Upper lobe of left lung (tissue), 6 donors: ENCODE measurements at regions not wholly inside any gene's neighbourhood (a gene's known extent, or its start where the extent isn't known, plus 50 kb on each side); places are given as distances from the start of the nearest gene placed in this dataset.

Experiments
- ATAC-seq, 2 donors: fragments of 200-7000 bp; cut with Tn5 transposase; one replicate each; pipeline ENCODE4 v1.9.1; 2022; ENCODE audit warnings: mild to moderate bottlenecking in 2 of 2, moderate library complexity in 2 of 2; ENCODE audit not compliant: low FRiP score in 2 of 2
- DNase-seq, 2 donors: peaks; one replicate each; pipeline ENCODE4 v3.0.0-alpha.2; 2019 to 2020
- H3K27ac ChIP-seq, 4 donors: fragments of 200-600 bp; sonication (generic); one replicate each; pipeline ENCODE4 v1.5.1; 2016 to 2019
- H3K27me3 ChIP-seq, 4 donors: fragments of 200-600 bp; sonication (generic); one replicate each; pipeline ENCODE4 v1.5.1; 2017 to 2019
- H3K36me3 ChIP-seq, 4 donors: fragments of 200-600 bp; sonication (generic); one replicate each; pipeline ENCODE4 v1.5.1; 2016 to 2019
- H3K4me1 ChIP-seq, 4 donors: fragments of 200-600 bp; sonication (generic); one replicate each; pipeline ENCODE4 v1.5.1; 2018 to 2019
- H3K4me3 ChIP-seq, 4 donors: fragments of 200-600 bp; sonication (generic); one replicate each; pipeline ENCODE4 v1.5.1; 2017 to 2019; ENCODE audit warnings: mild to moderate bottlenecking in 2 of 4, moderate library complexity in 1 of 4
- H3K9me3 ChIP-seq, 4 donors: fragments of 200-600 bp; sonication (generic); one replicate each; pipeline ENCODE4 v1.5.1; 2018 to 2019
- CTCF ChIP-seq, 6 experiments: fragments of 450-650 bp in 4 of 6; fragments of 200-600 bp in 2 of 6; sonication (generic) in 2 of 6; IDR thresholded peaks; one replicate each; pipeline ENCODE4 v1.5.1; 2016 to 2019; ENCODE audit warnings: antibody characterized with exemption in 6 of 6
- EP300 ChIP-seq, 4 donors: sonication (generic); formaldehyde crosslinking; IDR thresholded peaks; one replicate each; pipeline ENCODE4 v1.5.1; 2017; ENCODE audit warnings: antibody characterized with exemption in 4 of 4, control low read depth in 2 of 4
- POLR2A ChIP-seq, 4 donors: fragments of 450-650 bp; IDR thresholded peaks; one replicate each; pipeline ENCODE4 v1.5.1; 2016 to 2017; ENCODE audit warnings: antibody characterized with exemption in 4 of 4, mild to moderate bottlenecking in 2 of 4
- POLR2AphosphoS5 ChIP-seq, 2 donors: sonication (generic); formaldehyde crosslinking; IDR thresholded peaks; one replicate each; pipeline ENCODE4 v1.5.1; 2017; ENCODE audit warnings: antibody characterized with exemption in 2 of 2
- WGBS, 2 donors: methylation state at CpG; one replicate each; pipeline ENCODE4 v1.1.5; 2017 to 2018; 5-methylcytosine and 5-hydroxymethylcytosine counted together
- donor health status: DM: no; HTN: no; CAD: no; lungs with moderate emphysema.
- donor health status: DM: no; HTN: yes; CAD: no; lungs with severe emphysema.

GRCh38 chr13:73970421-73971055, 163.7 kb downstream of the KLF12 start:
- DNase-seq (no peak), ATAC-seq (no peak)
- TF ChIP-seq POLR2A (IDR thresholded peaks at IDR 0.05) (no peak), POLR2AphosphoS5 (IDR thresholded peaks at IDR 0.05) (no peak), EP300 (IDR thresholded peaks at IDR 0.05) (no peak), CTCF (IDR thresholded peaks at IDR 0.05) (no peak)
- Histone ChIP-seq H3K9me3 (no peaks in the 10 kb centered on the region), H3K36me3 (no peaks in the 10 kb centered on the region), H3K4me1 (no peaks in the 10 kb centered on the region), H3K4me3 (no peak overlapping the region), H3K27me3 (no peaks in the 10 kb centered on the region), H3K27ac (no peak overlapping the region)
- 83 to 89% methylated on average over 6 to 7 of the region's 7 CpGs for WGBS, 2 donors

DNA sequence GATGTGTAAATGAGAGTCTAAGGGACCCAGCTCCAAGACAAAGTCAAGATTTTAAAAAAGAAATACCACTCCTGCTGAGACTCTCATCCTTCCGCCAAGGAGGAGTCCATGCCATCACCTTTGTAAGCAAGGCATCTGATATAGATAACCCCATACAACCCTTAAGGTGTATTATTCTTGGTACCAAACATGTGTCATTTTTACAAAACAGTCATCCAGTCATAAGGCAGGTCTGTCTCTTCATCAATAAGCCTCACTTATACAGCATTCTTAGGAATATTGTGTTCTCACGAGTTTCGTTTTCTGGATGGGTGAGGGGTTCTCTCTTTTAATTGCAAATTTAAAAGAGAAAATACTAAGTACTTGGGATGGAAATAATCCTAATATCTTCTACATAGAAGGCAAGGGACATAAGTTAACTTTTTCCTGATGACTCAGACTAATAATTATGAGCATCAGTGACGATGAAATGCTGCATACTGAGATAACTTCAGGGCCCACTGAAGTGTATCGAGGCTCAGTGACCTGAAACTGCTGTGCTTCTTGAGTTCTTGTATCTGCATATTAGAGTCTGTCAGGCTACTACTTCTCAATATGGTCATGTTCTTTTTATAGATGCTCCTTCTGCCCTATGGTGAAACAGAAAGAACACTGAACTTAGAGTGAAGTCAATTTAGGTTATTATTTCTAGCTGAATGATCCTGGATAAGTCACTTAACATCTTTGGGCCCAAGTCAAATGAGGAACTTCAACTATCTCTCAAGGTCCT, 166.6 kb downstream of the KLF12 start:
- Histone ChIP-seq H3K4me3 (no peak overlapping the region), H3K27me3 (no peaks in the 10 kb centered on the region), H3K9me3 (no peaks in the 10 kb centered on the region), H3K4me1 (no peaks in the 10 kb centered on the region), H3K36me3 (no peaks in the 10 kb centered on the region), H3K27ac (no peak overlapping the region)
- ATAC-seq (no peak), DNase-seq (no peak)
- WGBS, 2 donors, result 89 to 91% methylated on average over 5 of the region's 5 CpGs
- no peak for TF ChIP-seq POLR2AphosphoS5 (IDR thresholded peaks at IDR 0.05)

DNA sequence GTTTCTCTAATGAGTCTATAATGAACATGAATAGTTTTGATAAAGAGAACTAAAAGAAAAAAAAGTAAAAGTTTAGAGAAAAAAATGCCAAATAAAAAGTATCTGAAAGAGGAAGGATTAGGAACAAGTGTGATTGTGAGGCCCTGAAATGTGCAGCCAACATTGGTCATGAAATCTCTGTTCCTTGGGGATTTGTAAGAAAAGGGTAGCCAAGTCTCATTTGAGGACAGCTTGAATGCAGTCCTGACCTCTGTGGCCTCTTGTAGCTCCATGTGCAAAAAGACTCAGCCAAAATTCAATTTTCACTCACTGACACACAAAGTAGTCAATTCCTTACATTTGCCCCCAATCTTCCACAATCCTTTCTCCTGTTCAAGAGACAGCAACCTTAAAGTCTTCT, 167.9 kb downstream of the KLF12 start:
- no peak for DNase-seq
- Histone ChIP-seq H3K36me3 (no peaks in the 10 kb centered on the region), H3K27me3 (no peaks in the 10 kb centered on the region), H3K4me1 (no peaks in the 10 kb centered on the region), H3K9me3 (no peaks in the 10 kb centered on the region), H3K27ac (no peak overlapping the region), H3K4me3 (no peak overlapping the region)
- ATAC-seq, result peak in 1 of 2 donors; percentile 29
- TF ChIP-seq POLR2AphosphoS5 (IDR thresholded peaks at IDR 0.05), result no peak
- no peak for TF ChIP-seq CTCF (IDR thresholded peaks at IDR 0.05)
- no peak for TF ChIP-seq POLR2A (IDR thresholded peaks at IDR 0.05)
- TF ChIP-seq EP300 (IDR thresholded peaks at IDR 0.05), result no peak

DNA sequence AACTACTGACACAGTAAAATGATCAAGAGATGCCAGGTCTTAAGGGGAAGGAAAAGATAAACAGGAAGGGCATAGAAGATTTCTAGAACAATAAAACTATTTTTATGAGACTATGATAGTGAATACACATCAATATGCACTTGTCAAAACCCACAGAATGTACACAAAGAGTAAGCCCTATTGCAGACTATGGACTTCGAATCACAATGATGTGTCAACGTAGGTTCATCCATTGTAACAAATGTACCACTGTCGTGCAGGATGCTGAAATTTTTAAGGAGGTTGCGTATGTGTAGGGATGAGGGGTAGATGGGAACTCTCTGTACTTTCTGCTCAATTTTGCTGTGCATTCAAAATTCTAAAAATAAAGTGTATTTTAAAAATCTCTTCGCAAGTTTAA, 171.9 kb downstream of the KLF12 start:
- Histone ChIP-seq H3K27me3 (no peaks in the 10 kb centered on the region), H3K4me1 (no peaks in the 10 kb centered on the region), H3K27ac (no peak overlapping the region), H3K4me3 (no peak overlapping the region), H3K36me3 (no peaks in the 10 kb centered on the region), H3K9me3 (no peaks in the 10 kb centered on the region)
- DNase-seq (no peak), ATAC-seq (no peak)
- WGBS, 2 donors, result 65 to 68% methylated on average over 5 of the region's 5 CpGs
- TF ChIP-seq POLR2AphosphoS5 (IDR thresholded peaks at IDR 0.05) (no peak), CTCF (IDR thresholded peaks at IDR 0.05) (no peak), EP300 (IDR thresholded peaks at IDR 0.05) (no peak), POLR2A (IDR thresholded peaks at IDR 0.05) (no peak)

DNA sequence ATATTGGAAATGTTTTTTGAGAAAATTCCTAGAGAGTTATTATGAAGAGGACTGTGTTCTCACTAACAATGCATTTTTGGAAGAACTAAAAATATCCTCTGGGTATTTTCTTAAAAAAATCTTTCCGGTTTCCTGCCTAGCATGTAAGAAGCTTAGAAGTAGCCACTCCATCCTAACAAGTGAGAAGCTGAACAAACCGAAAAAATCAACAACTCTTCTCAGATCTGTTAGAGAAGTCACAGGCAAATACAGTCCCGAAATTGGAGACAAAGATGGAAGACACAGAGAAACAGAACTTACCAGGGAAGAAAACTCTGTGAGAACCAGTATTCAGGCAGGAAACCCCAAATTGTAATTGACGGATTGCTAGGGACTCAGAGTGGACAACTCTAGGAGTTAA, 173.0 kb downstream of the KLF12 start:
- TF ChIP-seq POLR2AphosphoS5 (IDR thresholded peaks at IDR 0.05) (no peak), POLR2A (IDR thresholded peaks at IDR 0.05) (no peak), CTCF (IDR thresholded peaks at IDR 0.05) (no peak), EP300 (IDR thresholded peaks at IDR 0.05) (no peak)
- Histone ChIP-seq H3K4me3 (no peak overlapping the region), H3K27ac (no peak overlapping the region), H3K27me3 (no peaks in the 10 kb centered on the region), H3K4me1 (no peaks in the 10 kb centered on the region), H3K9me3 (no peaks in the 10 kb centered on the region), H3K36me3 (no peaks in the 10 kb centered on the region)
- WGBS, 2 donors, result 58 to 64% methylated on average over 4 of the region's 4 CpGs
- no peak for ATAC-seq
- DNase-seq, result no peak
